ENCODE measurements at regions not wholly inside any gene's neighbourhood (a gene's known extent, or its start where the extent isn't known, plus 50 kb on each side); places are given as distances from the start of the nearest gene placed in this dataset.

GRCh38 chr16:47858333-47858982 lies 297.3 kb downstream of the ABCC12 start:
- H3K4me1 Mint-ChIP-seq (ENCODE audit: low read depth in 2 of 2), result no peaks in the 10 kb centered on the region
- no peak overlapping the region for H3K27ac Mint-ChIP-seq
- ATAC-seq, result no peak
- no peak for DNase-seq (ENCODE audit: low spot score)
- H3K36me3 Mint-ChIP-seq, result no peaks in the 10 kb centered on the region
- peaks cover 8 to 10% of the 10 kb centered on the region in 2 donors for H3K27me3 Mint-ChIP-seq
- H3K9me3 Mint-ChIP-seq, result peaks cover 17% of the 10 kb centered on the region
- H3K4me3 Mint-ChIP-seq, result no peak overlapping the region

GRCh38 chr16:47855431-47855830 lies 300.4 kb downstream of the ABCC12 start:
- peaks cover 0 to 2% of the 10 kb centered on the region in 2 donors for H3K27me3 Mint-ChIP-seq
- peaks cover 0 to 3% of the 10 kb centered on the region in 2 donors for H3K4me1 Mint-ChIP-seq (ENCODE audit: low read depth in 2 of 2)
- H3K36me3 Mint-ChIP-seq, result no peaks in the 10 kb centered on the region
- H3K9me3 Mint-ChIP-seq, result peaks cover 13% of the 10 kb centered on the region
- ATAC-seq, result peak in 1 of 2 donors; percentile 17
- DNase-seq (ENCODE audit: low spot score), result no peak
- no peak overlapping the region for H3K27ac Mint-ChIP-seq
- H3K4me3 Mint-ChIP-seq, result no peak overlapping the region

GRCh38 chr16:47854737-47855136 lies 301.1 kb downstream of the ABCC12 start:
- no peaks in the 10 kb centered on the region for H3K36me3 Mint-ChIP-seq
- ATAC-seq (no peak), DNase-seq (ENCODE audit: low spot score) (no peak)
- H3K27ac Mint-ChIP-seq, result no peak overlapping the region
- peaks cover 0 to 3% of the 10 kb centered on the region in 2 donors for H3K4me1 Mint-ChIP-seq (ENCODE audit: low read depth in 2 of 2)
- H3K9me3 Mint-ChIP-seq, result peaks cover 13% of the 10 kb centered on the region
- peaks cover 0 to 2% of the 10 kb centered on the region in 2 donors for H3K27me3 Mint-ChIP-seq
- no peak overlapping the region for H3K4me3 Mint-ChIP-seq

- ATAC-seq (no peak), DNase-seq (ENCODE audit: low spot score) (no peak)
- H3K27ac Mint-ChIP-seq, result no peak overlapping the region
- peaks cover 13% of the 10 kb centered on the region for H3K9me3 Mint-ChIP-seq
- H3K4me1 Mint-ChIP-seq (ENCODE audit: low read depth in 2 of 2), result peaks cover 0 to 3% of the 10 kb centered on the region in 2 donors
- H3K27me3 Mint-ChIP-seq, result peaks cover 0 to 2% of the 10 kb centered on the region in 2 donors
- no peak overlapping the region for H3K4me3 Mint-ChIP-seq
- no peaks in the 10 kb centered on the region for H3K36me3 Mint-ChIP-seq
Observed at GRCh38 chr16:47852991-47853390, 302.8 kb downstream of the ABCC12 start.

GRCh38 chr16:47851146-47851545 lies 304.6 kb downstream of the ABCC12 start:
- Mint-ChIP-seq H3K4me3 (no peak overlapping the region), H3K9me3 (peaks cover 13% of the 10 kb centered on the region), H3K27me3 (peaks cover 0 to 2% of the 10 kb centered on the region in 2 donors), H3K27ac (no peak overlapping the region), H3K36me3 (no peaks in the 10 kb centered on the region), H3K4me1 (ENCODE audit: low read depth in 2 of 2) (peaks cover 0 to 3% of the 10 kb centered on the region in 2 donors)
- ATAC-seq, result no peak
- no peak for DNase-seq (ENCODE audit: low spot score)

- H3K27ac Mint-ChIP-seq, result no peak overlapping the region
- H3K27me3 Mint-ChIP-seq, result no peaks in the 10 kb centered on the region
- peaks cover 0 to 3% of the 10 kb centered on the region in 2 donors for H3K4me1 Mint-ChIP-seq (ENCODE audit: low read depth in 2 of 2)
- peaks cover 15% of the 10 kb centered on the region for H3K9me3 Mint-ChIP-seq
- no peaks in the 10 kb centered on the region for H3K36me3 Mint-ChIP-seq
- ATAC-seq (no peak), DNase-seq (ENCODE audit: low spot score) (no peak)
- H3K4me3 Mint-ChIP-seq, result no peak overlapping the region
Observed at GRCh38 chr16:47849736-47850135, 306.1 kb downstream of the ABCC12 start.

- Mint-ChIP-seq H3K4me3 (no peak overlapping the region), H3K36me3 (no peaks in the 10 kb centered on the region), H3K27me3 (no peaks in the 10 kb centered on the region), H3K4me1 (ENCODE audit: low read depth in 2 of 2) (peaks cover 0 to 3% of the 10 kb centered on the region in 2 donors), H3K27ac (no peak overlapping the region), H3K9me3 (peaks cover 6% of the 10 kb centered on the region)
- ATAC-seq (no peak), DNase-seq (ENCODE audit: low spot score) (no peak)
Observed at GRCh38 chr16:47848421-47849109, 307.2 kb downstream of the ABCC12 start.

- DNase-seq (ENCODE audit: low spot score) (no peak), ATAC-seq (no peak)
- H3K27me3 Mint-ChIP-seq, result no peaks in the 10 kb centered on the region
- no peak overlapping the region for H3K4me3 Mint-ChIP-seq
- peaks cover 6% of the 10 kb centered on the region for H3K9me3 Mint-ChIP-seq
- no peaks in the 10 kb centered on the region for H3K4me1 Mint-ChIP-seq (ENCODE audit: low read depth in 2 of 2)
- H3K27ac Mint-ChIP-seq, result no peak overlapping the region
- no peaks in the 10 kb centered on the region for H3K36me3 Mint-ChIP-seq
Observed at GRCh38 chr16:47847220-47847970, 308.4 kb downstream of the ABCC12 start.

GRCh38 chr16:47834485-47835024 lies 321.2 kb downstream of the ABCC12 start:
- DNase-seq (ENCODE audit: low spot score) (no peak), ATAC-seq (no peak)
- H3K9me3 Mint-ChIP-seq, result peaks cover 24% of the 10 kb centered on the region
- H3K27ac Mint-ChIP-seq, result no peak overlapping the region
- H3K36me3 Mint-ChIP-seq, result peaks cover 13% of the 10 kb centered on the region
- H3K27me3 Mint-ChIP-seq, result peaks cover 0 to 7% of the 10 kb centered on the region in 2 donors
- no peaks in the 10 kb centered on the region for H3K4me1 Mint-ChIP-seq (ENCODE audit: low read depth in 2 of 2)
- no peak overlapping the region for H3K4me3 Mint-ChIP-seq

- DNase-seq (ENCODE audit: low spot score) (no peak), ATAC-seq (no peak)
- peaks cover 24% of the 10 kb centered on the region for H3K9me3 Mint-ChIP-seq
- H3K27me3 Mint-ChIP-seq, result peaks cover 0 to 2% of the 10 kb centered on the region in 2 donors
- H3K4me1 Mint-ChIP-seq (ENCODE audit: low read depth in 2 of 2), result no peaks in the 10 kb centered on the region
- peaks cover 9% of the 10 kb centered on the region for H3K36me3 Mint-ChIP-seq
- H3K27ac Mint-ChIP-seq, result no peak overlapping the region
- H3K4me3 Mint-ChIP-seq, result no peak overlapping the region
Observed at GRCh38 chr16:47833771-47834170, 322.0 kb downstream of the ABCC12 start.

GRCh38 chr16:47829850-47830600 lies 325.8 kb downstream of the ABCC12 start:
- peaks cover 9% of the 10 kb centered on the region for H3K36me3 Mint-ChIP-seq
- H3K9me3 Mint-ChIP-seq, result peaks cover 23% of the 10 kb centered on the region
- H3K4me1 Mint-ChIP-seq (ENCODE audit: low read depth in 2 of 2), result no peaks in the 10 kb centered on the region
- H3K27ac Mint-ChIP-seq, result no peak overlapping the region
- no peak overlapping the region for H3K4me3 Mint-ChIP-seq
- H3K27me3 Mint-ChIP-seq, result peaks cover 0 to 2% of the 10 kb centered on the region in 2 donors
- DNase-seq (ENCODE audit: low spot score), result no peak
- no peak for ATAC-seq

GRCh38 chr16:47826070-47826469 lies 329.7 kb downstream of the ABCC12 start:
- peaks cover 6% of the 10 kb centered on the region for H3K9me3 Mint-ChIP-seq
- ATAC-seq (no peak), DNase-seq (ENCODE audit: low spot score) (no peak)
- no peak overlapping the region for H3K4me3 Mint-ChIP-seq
- H3K27me3 Mint-ChIP-seq, result peaks cover 2 to 14% of the 10 kb centered on the region in 2 donors
- H3K27ac Mint-ChIP-seq, result no peak overlapping the region
- H3K4me1 Mint-ChIP-seq (ENCODE audit: low read depth in 2 of 2), result no peaks in the 10 kb centered on the region
- H3K36me3 Mint-ChIP-seq, result no peaks in the 10 kb centered on the region

GRCh38 chr16:47817048-47817447 lies 338.7 kb downstream of the ABCC12 start:
- Mint-ChIP-seq H3K27ac (no peak overlapping the region), H3K9me3 (peaks cover 6% of the 10 kb centered on the region), H3K4me3 (no peak overlapping the region), H3K27me3 (no peaks in the 10 kb centered on the region), H3K36me3 (peaks cover 9% of the 10 kb centered on the region), H3K4me1 (ENCODE audit: low read depth in 2 of 2) (no peaks in the 10 kb centered on the region)
- DNase-seq (ENCODE audit: low spot score) (no peak), ATAC-seq (no peak)
